BLaER1 (cell line): ENCODE measurements at regions not wholly inside any gene's neighbourhood (a gene's known extent, or its start where the extent isn't known, plus 50 kb on each side); places are given as distances from the start of the nearest gene placed in this dataset.

ENCODE experiments used
- H3K27ac ChIP-seq: shearing (Covaris generic); formaldehyde crosslinking; 2 replicates; pipeline ENCODE4 v1.8.1; 2022
- H3K27me3 ChIP-seq: shearing (Covaris generic); formaldehyde crosslinking; 2 replicates; pipeline ENCODE4 v1.8.1; 2022
- H3K36me3 ChIP-seq: shearing (Covaris generic); formaldehyde crosslinking; 2 replicates; pipeline ENCODE4 v1.8.1; 2022
- H3K4me1 ChIP-seq: shearing (Covaris generic); formaldehyde crosslinking; 2 replicates; pipeline ENCODE4 v1.8.1; 2022
- H3K4me2 ChIP-seq: shearing (Covaris generic); formaldehyde crosslinking; 2 replicates; pipeline ENCODE4 v1.8.1; 2022
- H3K4me3 ChIP-seq: shearing (Covaris generic); formaldehyde crosslinking; 2 replicates; pipeline ENCODE4 v1.8.1; 2022
- H3K9ac ChIP-seq: shearing (Covaris generic); formaldehyde crosslinking; 2 replicates; pipeline ENCODE4 v1.8.1; 2022
- H3K9me3 ChIP-seq: shearing (Covaris generic); formaldehyde crosslinking; 2 replicates; pipeline ENCODE4 v1.8.1; 2022
- H4K20me1 ChIP-seq: shearing (Covaris generic); formaldehyde crosslinking; 2 replicates; pipeline ENCODE4 v1.8.1; 2022
- Cebpa-rat ChIP-seq: shearing (Covaris generic); IDR thresholded peaks from 2 replicates; pipeline ENCODE4 v1.8.1; 2022

DNA sequence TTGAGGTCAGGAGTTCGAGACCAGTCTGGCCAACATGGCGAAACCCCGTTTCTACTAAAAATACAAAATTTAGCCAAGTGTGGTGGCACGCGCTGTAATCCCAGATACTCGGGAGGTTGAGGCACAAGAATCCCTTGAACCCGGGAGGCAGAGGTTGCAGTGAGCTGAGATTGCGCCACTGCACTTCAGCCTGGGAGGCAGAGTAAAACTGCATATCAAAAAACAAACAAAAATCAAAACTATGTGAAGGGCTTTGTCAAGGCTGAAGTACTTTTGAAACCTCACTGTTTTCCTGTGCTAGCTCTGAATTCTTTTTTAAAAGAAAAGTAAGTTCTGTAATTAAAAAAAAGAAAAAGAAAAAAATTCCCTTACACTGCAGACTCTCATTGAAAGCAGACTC lies 65.1 kb upstream of the KLF4 start:
- Histone ChIP-seq H3K36me3 (no peaks in the 10 kb centered on the region), H3K9me3 (no peaks in the 10 kb centered on the region), H3K9ac (no peak overlapping the region), H3K4me2 (no peak overlapping the region), H3K27ac (no peak overlapping the region), H4K20me1 (no peaks in the 10 kb centered on the region), H3K4me1 (no peaks in the 10 kb centered on the region), H3K27me3 (no peaks in the 10 kb centered on the region), H3K4me3 (no peak overlapping the region)
- no peak for TF ChIP-seq Cebpa-rat

DNA sequence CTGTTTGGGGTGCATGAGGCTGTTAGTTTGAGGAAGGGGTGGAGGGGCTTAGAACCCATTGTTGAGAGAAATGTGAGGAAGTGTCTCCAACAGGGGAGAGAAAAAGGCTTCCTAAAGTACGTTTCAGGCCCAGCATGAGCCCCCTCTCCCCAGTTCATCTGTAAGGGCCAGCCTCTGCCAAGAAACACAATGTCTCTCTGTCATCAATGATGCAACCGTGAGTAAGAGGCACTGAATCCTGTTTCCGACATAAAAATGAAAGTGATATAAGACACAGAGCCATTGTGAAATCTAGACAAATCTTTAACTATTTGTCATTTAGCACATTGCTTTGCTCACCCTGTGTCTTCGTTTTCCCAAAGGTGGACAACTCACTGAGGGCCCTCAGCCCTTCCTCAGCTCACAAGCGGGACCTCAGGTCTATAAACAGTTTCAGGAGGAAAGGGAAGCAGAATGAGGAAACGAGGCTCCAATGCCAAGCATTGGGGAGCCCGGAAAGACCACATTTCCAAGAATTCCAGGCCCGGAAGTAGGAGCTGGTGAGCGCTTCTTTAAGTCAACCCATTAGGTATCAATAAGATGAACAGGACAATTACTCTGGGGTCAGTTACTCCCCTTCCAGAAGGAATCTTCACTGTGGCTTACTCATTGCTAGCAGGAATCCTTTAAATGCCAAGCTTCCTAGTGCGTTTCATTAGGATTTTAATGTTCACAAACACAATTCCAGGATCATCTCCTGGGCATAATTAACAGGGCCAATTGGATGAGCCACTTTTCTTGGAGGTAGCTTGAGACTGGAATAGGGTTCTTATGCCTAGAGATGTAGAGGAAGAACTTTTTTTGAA lies 59.0 kb upstream of the KLF4 start:
- TF ChIP-seq Cebpa-rat: no peak
- no peaks in the 10 kb centered on the region for H4K20me1 ChIP-seq
- no peaks in the 10 kb centered on the region for H3K9me3 ChIP-seq
- H3K27ac ChIP-seq: peak overlapping the region; percentile 32; the same call in 1 of the 2 replicates
- H3K9ac ChIP-seq: no peak overlapping the region
- peaks cover 26% of the 10 kb centered on the region for H3K4me1 ChIP-seq
- peak overlapping the region; percentile 66 for H3K4me2 ChIP-seq
- H3K4me3 ChIP-seq: no peak overlapping the region
- H3K36me3 ChIP-seq: no peaks in the 10 kb centered on the region
- no peaks in the 10 kb centered on the region for H3K27me3 ChIP-seq

- peak overlapping the region; percentile 32; the same call in 1 of the 2 replicates for H3K27ac ChIP-seq
- no peak overlapping the region for H3K4me3 ChIP-seq
- no peaks in the 10 kb centered on the region for H3K27me3 ChIP-seq
- H3K9me3 ChIP-seq: no peaks in the 10 kb centered on the region
- no peaks in the 10 kb centered on the region for H3K36me3 ChIP-seq
- no peaks in the 10 kb centered on the region for H4K20me1 ChIP-seq
- H3K4me1 ChIP-seq: peaks cover 26% of the 10 kb centered on the region
- H3K9ac ChIP-seq: no peak overlapping the region
- TF ChIP-seq Cebpa-rat: no peak
- peak overlapping the region; percentile 66 for H3K4me2 ChIP-seq
Observed at GRCh38 chr9:107547772-107548297, 58.3 kb upstream of the KLF4 start.

DNA sequence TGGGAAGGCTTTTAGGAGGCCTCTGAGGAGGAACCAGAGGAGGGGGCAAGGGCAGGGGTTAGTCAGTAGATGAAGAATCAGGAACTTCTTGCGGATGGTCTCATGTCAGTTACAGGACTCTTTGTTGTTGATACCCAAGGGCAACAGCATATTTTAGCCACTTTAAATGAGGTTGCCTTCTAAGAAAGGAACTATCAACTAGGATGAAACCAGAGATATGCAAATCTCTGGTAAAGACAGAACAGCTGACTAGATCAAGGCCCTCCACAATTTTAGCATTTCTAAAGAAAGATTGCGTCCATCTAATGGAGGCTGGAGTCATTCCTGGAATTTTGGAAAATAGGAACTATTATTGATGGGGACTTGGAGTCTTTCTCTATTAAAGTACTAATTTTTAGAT lies 57.7 kb upstream of the KLF4 start:
- Histone ChIP-seq H3K9me3 (no peaks in the 10 kb centered on the region), H3K27ac (no peak overlapping the region), H3K4me2 (peak overlapping the region; percentile 66), H3K36me3 (no peaks in the 10 kb centered on the region), H3K27me3 (no peaks in the 10 kb centered on the region), H4K20me1 (no peaks in the 10 kb centered on the region), H3K4me3 (no peak overlapping the region), H3K4me1 (peaks cover 26% of the 10 kb centered on the region), H3K9ac (no peak overlapping the region)
- no peak for TF ChIP-seq Cebpa-rat

GRCh38 chr9:107546859-107547258 lies 57.3 kb upstream of the KLF4 start:
- no peak for TF ChIP-seq Cebpa-rat
- H3K9ac ChIP-seq: no peak overlapping the region

GRCh38 chr9:107545036-107545435 lies 55.5 kb upstream of the KLF4 start:
- H3K27ac ChIP-seq: no peak overlapping the region
- TF ChIP-seq Cebpa-rat: no peak
- no peaks in the 10 kb centered on the region for H3K9me3 ChIP-seq
- no peaks in the 10 kb centered on the region for H4K20me1 ChIP-seq
- no peak overlapping the region for H3K4me2 ChIP-seq
- no peak overlapping the region for H3K4me3 ChIP-seq
- H3K9ac ChIP-seq: no peak overlapping the region
- H3K27me3 ChIP-seq: no peaks in the 10 kb centered on the region
- peaks cover 26% of the 10 kb centered on the region for H3K4me1 ChIP-seq
- no peaks in the 10 kb centered on the region for H3K36me3 ChIP-seq

More at GRCh38 chr9:107546859-107547258, 57.3 kb upstream of the KLF4 start:
- Histone ChIP-seq H3K4me1 (peaks cover 26% of the 10 kb centered on the region), H3K27me3 (no peaks in the 10 kb centered on the region), H3K4me2 (peak overlapping the region; percentile 66; the same call in 1 of the 2 replicates), H3K36me3 (no peaks in the 10 kb centered on the region), H3K9me3 (no peaks in the 10 kb centered on the region), H3K4me3 (no peak overlapping the region), H4K20me1 (no peaks in the 10 kb centered on the region), H3K27ac (no peak overlapping the region)

DNA sequence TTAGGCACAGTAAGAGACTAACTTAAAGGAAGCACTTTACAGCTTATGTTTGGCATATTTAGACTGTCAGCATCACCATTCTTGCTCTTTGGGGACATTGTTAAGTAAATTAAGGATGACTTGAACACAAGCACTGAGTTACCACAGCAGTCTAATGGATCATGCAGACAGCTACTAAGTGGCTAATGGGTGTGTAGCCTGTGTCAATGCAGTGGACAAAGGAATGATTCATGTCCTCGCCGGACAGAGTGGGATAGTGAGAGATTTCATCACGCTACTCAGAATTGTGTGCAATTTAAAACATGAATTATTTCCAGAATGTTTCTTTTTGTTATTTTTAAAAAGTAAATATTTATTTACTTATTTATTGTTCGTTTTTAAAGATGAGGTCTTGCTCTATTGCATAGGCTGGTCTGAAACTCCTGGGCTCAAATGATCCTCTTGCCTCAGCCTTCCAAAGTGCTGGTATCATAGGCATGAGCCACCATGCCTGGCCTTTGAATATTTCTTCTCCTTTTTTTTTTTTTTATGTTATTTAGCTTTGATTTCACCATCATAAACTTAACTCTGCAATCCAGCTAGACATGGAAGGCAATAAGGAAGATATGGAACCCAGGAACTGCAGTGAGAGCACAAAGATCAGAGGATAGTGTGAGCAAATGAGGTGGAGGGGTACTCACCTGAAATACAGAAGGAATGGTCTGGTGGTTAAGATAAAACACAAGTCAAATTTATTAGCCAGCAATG lies 53.0 kb upstream of the KLF4 start:
- Histone ChIP-seq H3K27me3 (no peaks in the 10 kb centered on the region), H4K20me1 (no peaks in the 10 kb centered on the region), H3K9ac (no peak overlapping the region), H3K36me3 (no peaks in the 10 kb centered on the region), H3K9me3 (no peaks in the 10 kb centered on the region), H3K4me2 (no peak overlapping the region), H3K4me1 (peaks cover 8% of the 10 kb centered on the region), H3K27ac (no peak overlapping the region), H3K4me3 (no peak overlapping the region)
- TF ChIP-seq Cebpa-rat: no peak

DNA sequence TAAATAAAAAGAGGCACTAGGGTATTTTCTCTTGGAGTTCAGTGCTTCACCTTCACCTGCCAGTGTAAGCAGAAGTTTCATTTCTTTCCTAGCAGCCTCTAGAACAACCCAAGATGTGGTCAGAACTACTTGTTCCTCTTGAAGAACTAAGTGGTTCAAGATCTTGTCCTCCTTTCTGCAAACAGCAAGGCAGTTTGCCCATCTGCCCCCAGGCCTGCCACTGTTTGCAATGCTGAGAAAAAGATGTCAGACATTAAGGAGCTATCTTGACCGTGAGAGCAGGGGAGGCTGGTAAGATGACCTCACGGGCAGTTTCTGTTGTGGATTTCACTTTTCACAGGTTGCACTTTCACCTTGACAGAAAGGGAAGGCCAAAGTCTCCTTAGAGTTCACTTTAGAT lies 52.0 kb upstream of the KLF4 start:
- no peak for TF ChIP-seq Cebpa-rat
- Histone ChIP-seq H3K4me2 (no peak overlapping the region), H3K27me3 (no peaks in the 10 kb centered on the region), H3K9ac (no peak overlapping the region), H3K4me3 (no peak overlapping the region), H3K27ac (no peak overlapping the region), H3K9me3 (no peaks in the 10 kb centered on the region), H3K4me1 (no peaks in the 10 kb centered on the region), H4K20me1 (no peaks in the 10 kb centered on the region), H3K36me3 (no peaks in the 10 kb centered on the region)

DNA sequence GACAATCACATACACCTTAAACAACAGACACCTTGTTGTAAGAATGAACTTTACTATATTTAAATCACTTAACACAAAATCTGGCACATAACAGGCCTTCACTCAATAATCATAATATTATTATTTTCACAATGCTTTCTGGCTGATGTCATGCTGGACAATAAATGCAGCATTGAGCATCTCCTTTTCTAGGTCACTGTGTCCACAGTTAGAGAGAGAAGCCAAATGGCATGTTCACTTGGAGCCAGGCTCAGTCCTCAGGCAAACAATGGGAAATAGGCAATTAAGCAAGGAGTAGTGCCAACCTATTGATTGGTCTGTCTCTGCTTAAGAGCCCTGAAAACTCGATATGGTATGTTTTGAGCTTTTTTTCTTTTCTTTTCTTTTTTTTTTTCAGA lies 50.6 kb upstream of the KLF4 start:
- Histone ChIP-seq H3K36me3 (no peaks in the 10 kb centered on the region), H3K27me3 (no peaks in the 10 kb centered on the region), H3K9me3 (no peaks in the 10 kb centered on the region), H3K9ac (no peak overlapping the region), H3K4me2 (no peak overlapping the region), H3K4me1 (no peaks in the 10 kb centered on the region), H3K27ac (no peak overlapping the region), H4K20me1 (no peaks in the 10 kb centered on the region), H3K4me3 (no peak overlapping the region)
- TF ChIP-seq Cebpa-rat: no peak
